Nephron (organoid): ENCODE measurements at regions not wholly inside any gene's neighbourhood (a gene's known extent, or its start where the extent isn't known, plus 50 kb on each side); places are given as distances from the start of the nearest gene placed in this dataset.

ENCODE experiments used
- H3K27ac Mint-ChIP-seq, 3 experiments: 2 replicates each; pipeline ENCODE4 v1.8.0; 2020; ENCODE audit warnings: mixed read lengths in 3 of 3, mild to moderate bottlenecking in 2 of 3, moderate library complexity in 1 of 3
- H3K27me3 Mint-ChIP-seq: 2 replicates; pipeline ENCODE4 v1.8.0; 2021; ENCODE audit warnings: low read depth, mild to moderate bottlenecking, moderate library complexity, mixed read lengths
- H3K36me3 Mint-ChIP-seq: 2 replicates; pipeline ENCODE4 v1.8.0; 2020; ENCODE audit warnings: low read depth, mixed read lengths
- H3K4me1 Mint-ChIP-seq: 2 replicates; pipeline ENCODE4 v1.8.0; 2020; ENCODE audit warnings: mixed read lengths
- H3K4me3 Mint-ChIP-seq, 3 experiments: 2 replicates each; pipeline ENCODE4 v1.8.0; 2020; ENCODE audit warnings: mild to moderate bottlenecking in 3 of 3, mixed read lengths in 3 of 3, moderate library complexity in 2 of 3
- H3K9me3 Mint-ChIP-seq: 2 replicates; pipeline ENCODE4 v1.8.0; 2020; ENCODE audit warnings: mixed read lengths
- TF ChIP-seq, protein P1 (sequence below), 3 experiments: fragments of 200-600 bp; sonication (generic); IDR thresholded peaks; one replicate each; pipeline ENCODE4 v1.5.0; 2021; ENCODE audit warnings: antibody characterized with exemption in 3 of 3; ENCODE audit not compliant: unreplicated experiment in 3 of 3

DNA sequence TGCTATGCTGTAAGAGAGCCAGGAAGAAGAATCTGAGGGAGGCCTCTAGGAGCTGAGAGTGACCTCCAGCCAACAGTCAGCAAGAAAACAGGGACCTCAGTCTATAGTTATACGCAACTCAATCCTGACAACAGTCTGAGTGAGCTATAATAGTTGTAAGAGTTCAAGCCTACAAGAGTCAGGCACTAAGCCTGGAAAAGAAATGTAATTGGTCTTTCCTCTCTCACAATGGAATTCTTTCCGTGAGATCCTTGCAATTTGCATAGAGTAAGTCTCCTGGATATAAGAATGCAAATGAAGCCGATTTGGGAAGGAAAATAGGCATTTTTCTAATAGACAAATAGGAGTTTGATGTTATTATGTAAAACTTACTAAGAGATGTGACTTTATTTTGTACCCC lies 1332.6 kb upstream of the CELF4 start:
- no peaks in the 10 kb centered on the region for H3K4me1 Mint-ChIP-seq
- H3K36me3 Mint-ChIP-seq, result no peaks in the 10 kb centered on the region
- TF ChIP-seq, protein P1, sequence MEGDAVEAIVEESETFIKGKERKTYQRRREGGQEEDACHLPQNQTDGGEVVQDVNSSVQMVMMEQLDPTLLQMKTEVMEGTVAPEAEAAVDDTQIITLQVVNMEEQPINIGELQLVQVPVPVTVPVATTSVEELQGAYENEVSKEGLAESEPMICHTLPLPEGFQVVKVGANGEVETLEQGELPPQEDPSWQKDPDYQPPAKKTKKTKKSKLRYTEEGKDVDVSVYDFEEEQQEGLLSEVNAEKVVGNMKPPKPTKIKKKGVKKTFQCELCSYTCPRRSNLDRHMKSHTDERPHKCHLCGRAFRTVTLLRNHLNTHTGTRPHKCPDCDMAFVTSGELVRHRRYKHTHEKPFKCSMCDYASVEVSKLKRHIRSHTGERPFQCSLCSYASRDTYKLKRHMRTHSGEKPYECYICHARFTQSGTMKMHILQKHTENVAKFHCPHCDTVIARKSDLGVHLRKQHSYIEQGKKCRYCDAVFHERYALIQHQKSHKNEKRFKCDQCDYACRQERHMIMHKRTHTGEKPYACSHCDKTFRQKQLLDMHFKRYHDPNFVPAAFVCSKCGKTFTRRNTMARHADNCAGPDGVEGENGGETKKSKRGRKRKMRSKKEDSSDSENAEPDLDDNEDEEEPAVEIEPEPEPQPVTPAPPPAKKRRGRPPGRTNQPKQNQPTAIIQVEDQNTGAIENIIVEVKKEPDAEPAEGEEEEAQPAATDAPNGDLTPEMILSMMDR (IDR thresholded peaks at IDR 0.05; ENCODE audit: unreplicated experiment in 3 of 3), result no peak
- no peaks in the 10 kb centered on the region for H3K9me3 Mint-ChIP-seq
- H3K27me3 Mint-ChIP-seq, result no peaks in the 10 kb centered on the region
- H3K4me3 Mint-ChIP-seq, result no peak overlapping the region
- no peak overlapping the region for H3K27ac Mint-ChIP-seq

DNA sequence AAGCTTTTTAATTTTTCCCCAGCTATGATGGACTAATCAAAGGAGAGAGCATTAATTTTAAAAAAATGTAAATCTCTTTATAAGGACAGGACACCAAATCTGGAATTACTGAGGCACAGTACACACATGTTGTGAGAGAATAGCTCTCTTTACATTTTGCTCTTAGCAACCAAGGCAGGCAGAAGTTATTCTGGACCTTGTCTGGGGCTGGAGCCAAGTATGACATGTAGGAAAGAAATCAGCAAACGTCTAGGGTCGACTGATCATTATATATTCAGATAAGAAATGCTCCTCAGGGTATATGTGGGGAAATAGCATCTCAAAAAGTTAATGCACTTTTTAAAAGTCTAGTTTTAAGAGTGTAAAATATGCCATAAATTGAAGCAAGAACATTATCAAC lies 1330.0 kb upstream of the CELF4 start:
- Mint-ChIP-seq H3K36me3 (no peaks in the 10 kb centered on the region), H3K4me3 (no peak overlapping the region)
- TF ChIP-seq, protein P1 (IDR thresholded peaks at IDR 0.05; ENCODE audit: unreplicated experiment in 3 of 3), result no peak

DNA sequence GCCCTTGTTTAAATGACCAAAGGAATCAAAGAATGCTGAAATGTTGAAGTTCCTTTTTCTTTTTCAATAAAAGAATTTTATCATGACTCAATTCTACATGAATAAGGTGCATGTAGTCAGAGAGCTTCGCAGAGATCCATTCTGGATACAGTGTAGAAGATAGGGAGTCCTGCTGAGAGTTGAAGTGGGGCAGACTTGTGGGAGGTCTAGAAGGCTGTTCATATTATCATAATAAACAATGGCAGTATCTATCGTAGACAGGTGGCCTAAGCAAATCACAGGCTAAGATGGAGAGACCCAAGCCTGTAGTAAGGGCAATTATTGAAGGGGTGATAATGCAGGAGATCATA lies 1322.0 kb upstream of the CELF4 start:
- Mint-ChIP-seq H3K27ac (no peak overlapping the region), H3K36me3 (no peaks in the 10 kb centered on the region), H3K4me1 (peaks cover 16% of the 10 kb centered on the region), H3K9me3 (no peaks in the 10 kb centered on the region), H3K27me3 (no peaks in the 10 kb centered on the region), H3K4me3 (no peak overlapping the region)
- TF ChIP-seq, protein P1 (IDR thresholded peaks at IDR 0.05; ENCODE audit: unreplicated experiment in 3 of 3), result no peak

More for the DNA sequence above, 1330.0 kb upstream of the CELF4 start:
- H3K9me3 Mint-ChIP-seq, result no peaks in the 10 kb centered on the region
- peak overlapping the region in 1 of 3 experiments; percentile 27 for H3K27ac Mint-ChIP-seq
- H3K4me1 Mint-ChIP-seq, result peaks cover 11% of the 10 kb centered on the region
- H3K27me3 Mint-ChIP-seq, result no peaks in the 10 kb centered on the region

DNA sequence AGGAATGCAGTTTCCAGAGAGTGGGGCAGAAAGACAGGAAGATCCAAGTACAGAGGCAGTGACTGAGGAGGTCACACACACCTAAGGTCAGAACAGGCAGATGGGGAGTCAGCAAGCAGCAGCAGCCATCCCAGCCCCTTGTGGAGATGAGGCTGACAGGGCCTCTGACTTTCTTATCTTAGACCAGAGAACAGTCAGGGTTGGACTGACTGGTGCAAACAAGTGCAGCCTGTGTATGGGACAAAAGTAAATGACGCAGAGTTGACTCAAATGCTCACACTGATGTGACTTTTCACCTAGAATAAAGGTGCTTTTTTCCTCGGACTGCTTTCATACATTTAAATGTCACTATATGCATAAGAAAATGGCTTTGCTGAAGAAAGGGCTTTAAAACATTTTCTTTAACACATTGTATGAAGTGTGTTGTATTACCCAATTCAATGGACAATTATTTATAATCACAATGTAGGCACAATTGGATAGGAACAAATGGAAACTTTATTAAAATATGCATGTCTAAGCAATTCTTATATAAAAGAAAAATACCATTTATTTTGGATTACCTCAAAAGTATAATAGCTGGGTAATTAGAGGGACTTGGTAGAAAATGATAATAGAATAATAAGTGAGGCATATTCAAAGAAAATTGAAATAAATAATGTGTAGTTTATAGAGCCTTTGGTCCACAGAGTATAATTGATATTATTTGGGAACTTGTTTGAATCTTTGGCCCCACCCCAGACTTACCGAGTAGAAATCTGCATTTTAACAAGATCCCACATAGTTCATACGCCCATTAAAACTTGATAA lies 1321.5 kb upstream of the CELF4 start:
- H3K36me3 Mint-ChIP-seq, result no peaks in the 10 kb centered on the region
- H3K27ac Mint-ChIP-seq, result no peak overlapping the region
- H3K4me3 Mint-ChIP-seq, result no peak overlapping the region
- H3K27me3 Mint-ChIP-seq, result no peaks in the 10 kb centered on the region
- H3K9me3 Mint-ChIP-seq, result no peaks in the 10 kb centered on the region
- TF ChIP-seq, protein P1 (IDR thresholded peaks at IDR 0.05; ENCODE audit: unreplicated experiment in 3 of 3), result no peak
- H3K4me1 Mint-ChIP-seq, result peaks cover 14% of the 10 kb centered on the region

DNA sequence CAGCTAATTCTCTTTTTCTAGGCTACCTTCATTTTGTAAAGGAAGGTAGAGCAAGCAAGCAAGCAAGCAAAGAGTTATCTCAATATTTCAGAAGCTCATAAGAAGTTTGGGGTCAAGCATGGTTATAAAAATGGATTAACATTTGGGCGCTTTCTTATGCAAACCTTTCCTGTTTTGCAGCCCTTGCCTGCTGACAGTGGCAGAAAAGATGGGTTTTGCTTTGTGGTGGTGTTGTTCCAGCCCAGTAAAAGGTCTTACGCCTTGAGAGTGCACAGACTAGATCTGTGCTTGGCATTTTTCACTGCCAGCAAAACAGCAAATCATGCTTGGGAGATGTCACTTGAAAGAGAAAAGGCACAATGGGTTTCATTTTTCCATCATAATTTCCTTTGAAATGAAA lies 1320.6 kb upstream of the CELF4 start:
- no peaks in the 10 kb centered on the region for H3K9me3 Mint-ChIP-seq
- no peaks in the 10 kb centered on the region for H3K36me3 Mint-ChIP-seq
- H3K4me1 Mint-ChIP-seq, result peaks cover 6% of the 10 kb centered on the region
- no peak overlapping the region for H3K4me3 Mint-ChIP-seq
- H3K27ac Mint-ChIP-seq, result no peak overlapping the region
- no peaks in the 10 kb centered on the region for H3K27me3 Mint-ChIP-seq
- TF ChIP-seq, protein P1 (IDR thresholded peaks at IDR 0.05; ENCODE audit: unreplicated experiment in 3 of 3), result no peak

DNA sequence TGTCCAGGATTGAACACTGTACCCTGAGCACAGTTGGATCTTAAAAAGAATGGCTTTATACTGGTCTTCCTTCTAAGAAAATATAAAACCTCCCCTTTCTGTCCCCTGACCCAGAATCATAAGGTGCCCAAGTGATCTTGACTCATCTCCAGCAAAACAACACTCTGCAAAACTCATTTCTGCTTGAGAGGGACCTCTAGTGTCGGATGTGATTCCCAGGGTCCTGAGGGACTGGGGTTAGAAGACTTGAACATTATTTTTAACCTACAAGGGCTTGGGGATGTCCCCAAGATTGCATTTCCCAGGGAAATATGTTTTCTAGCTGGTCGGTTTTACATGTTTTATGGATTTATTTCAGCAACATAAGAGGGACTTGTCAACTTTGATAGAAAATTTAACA lies 1318.5 kb upstream of the CELF4 start:
- H3K27me3 Mint-ChIP-seq, result no peaks in the 10 kb centered on the region
- H3K4me3 Mint-ChIP-seq, result no peak overlapping the region
- no peak overlapping the region for H3K27ac Mint-ChIP-seq
- no peaks in the 10 kb centered on the region for H3K9me3 Mint-ChIP-seq
- TF ChIP-seq, protein P1 (IDR thresholded peaks at IDR 0.05; ENCODE audit: unreplicated experiment in 3 of 3), result no peak
- no peaks in the 10 kb centered on the region for H3K36me3 Mint-ChIP-seq
- H3K4me1 Mint-ChIP-seq, result peaks cover 5% of the 10 kb centered on the region
